Tibial nerve (tissue), 4 donors: ENCODE measurements at regions not wholly inside any gene's neighbourhood (a gene's known extent, or its start where the extent isn't known, plus 50 kb on each side); places are given as distances from the start of the nearest gene placed in this dataset.

Experiments used
- EP300 ChIP-seq, 2 donors: sonication (generic); formaldehyde crosslinking; IDR thresholded peaks; one replicate each; pipeline ENCODE4 v1.6.1; 2017; ENCODE audit warnings: antibody characterized with exemption in 2 of 2, mild to moderate bottlenecking in 1 of 2
- POLR2A ChIP-seq, 2 donors: fragments of 450-650 bp; IDR thresholded peaks; one replicate each; pipeline ENCODE4 v1.6.1; 2017; ENCODE audit warnings: antibody characterized with exemption in 2 of 2, mild to moderate bottlenecking in 2 of 2, moderate library complexity in 2 of 2
- TF ChIP-seq, protein P1 (sequence below), 5 experiments: fragments of 200-600 bp in 3 of 5; fragments of 450-650 bp in 2 of 5; sonication (generic) in 3 of 5; IDR thresholded peaks; one replicate each; pipeline ENCODE4 v1.5.1; 2016 to 2019; ENCODE audit warnings: antibody characterized with exemption in 5 of 5, mild to moderate bottlenecking in 3 of 5, moderate library complexity in 2 of 5

DNA sequence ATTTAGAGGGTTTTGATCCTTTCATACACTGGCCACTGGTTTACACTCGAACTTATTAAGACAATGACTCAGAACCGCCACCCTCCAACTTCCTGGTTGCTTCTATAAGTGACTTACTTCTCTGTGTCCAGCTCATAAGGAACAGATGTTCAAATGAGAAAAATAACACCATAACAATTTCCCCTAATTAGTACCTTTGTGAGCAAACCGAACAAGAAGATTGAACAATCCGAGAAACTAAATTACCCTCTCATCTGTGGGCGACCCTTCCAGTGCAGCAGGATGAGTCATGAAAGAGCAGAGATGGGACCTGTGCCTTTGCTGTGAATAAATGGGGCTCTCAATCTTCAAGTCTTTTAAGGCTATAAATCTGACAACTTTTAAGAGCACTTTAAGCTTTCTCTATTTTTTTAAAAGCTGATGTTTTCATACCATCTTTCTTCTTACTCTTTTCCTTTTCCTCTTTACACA, 146.8 kb upstream of the RASSF8 start:
- TF ChIP-seq, protein P1, sequence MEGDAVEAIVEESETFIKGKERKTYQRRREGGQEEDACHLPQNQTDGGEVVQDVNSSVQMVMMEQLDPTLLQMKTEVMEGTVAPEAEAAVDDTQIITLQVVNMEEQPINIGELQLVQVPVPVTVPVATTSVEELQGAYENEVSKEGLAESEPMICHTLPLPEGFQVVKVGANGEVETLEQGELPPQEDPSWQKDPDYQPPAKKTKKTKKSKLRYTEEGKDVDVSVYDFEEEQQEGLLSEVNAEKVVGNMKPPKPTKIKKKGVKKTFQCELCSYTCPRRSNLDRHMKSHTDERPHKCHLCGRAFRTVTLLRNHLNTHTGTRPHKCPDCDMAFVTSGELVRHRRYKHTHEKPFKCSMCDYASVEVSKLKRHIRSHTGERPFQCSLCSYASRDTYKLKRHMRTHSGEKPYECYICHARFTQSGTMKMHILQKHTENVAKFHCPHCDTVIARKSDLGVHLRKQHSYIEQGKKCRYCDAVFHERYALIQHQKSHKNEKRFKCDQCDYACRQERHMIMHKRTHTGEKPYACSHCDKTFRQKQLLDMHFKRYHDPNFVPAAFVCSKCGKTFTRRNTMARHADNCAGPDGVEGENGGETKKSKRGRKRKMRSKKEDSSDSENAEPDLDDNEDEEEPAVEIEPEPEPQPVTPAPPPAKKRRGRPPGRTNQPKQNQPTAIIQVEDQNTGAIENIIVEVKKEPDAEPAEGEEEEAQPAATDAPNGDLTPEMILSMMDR (IDR thresholded peaks at IDR 0.05): no peak
- no peak for TF ChIP-seq EP300 (IDR thresholded peaks at IDR 0.05)
- no peak for TF ChIP-seq POLR2A (IDR thresholded peaks at IDR 0.05)
